Activated naive CD8-positive, alpha-beta T cell treated with anti-CD3 and anti-CD28 coated beads for 36 hours (primary cell): ENCODE measurements at regions not wholly inside any gene's neighbourhood (a gene's known extent, or its start where the extent isn't known, plus 50 kb on each side); places are given as distances from the start of the nearest gene placed in this dataset.
A peak's percentile ranks its signal among the peaks of the same experiment; 100 is the strongest.

Source experiments
- DNase-seq: peaks from one replicate; pipeline ENCODE4 v3.0.0; 2021
- H3K27ac Mint-ChIP-seq: one replicate; pipeline ENCODE4 v1.8.0; 2022; ENCODE audit warnings: mild to moderate bottlenecking, moderate library complexity, mixed read lengths
- H3K27me3 Mint-ChIP-seq: one replicate; pipeline ENCODE4 v1.8.0; 2022; ENCODE audit warnings: mild to moderate bottlenecking, mixed read lengths
- H3K36me3 Mint-ChIP-seq: one replicate; pipeline ENCODE4 v1.8.0; 2021; ENCODE audit warnings: mild to moderate bottlenecking, mixed read lengths
- H3K4me1 Mint-ChIP-seq: one replicate; pipeline ENCODE4 v1.8.0; 2021; ENCODE audit warnings: mixed read lengths
- H3K4me3 Mint-ChIP-seq: one replicate; pipeline ENCODE4 v1.8.0; 2022; ENCODE audit warnings: mild to moderate bottlenecking, moderate library complexity, mixed read lengths
- H3K9me3 Mint-ChIP-seq: one replicate; pipeline ENCODE4 v1.8.0; 2022; ENCODE audit warnings: mixed read lengths

- Mint-ChIP-seq H3K4me3 (no peak overlapping the region), H3K36me3 (no peaks in the 10 kb centered on the region), H3K9me3 (no peaks in the 10 kb centered on the region), H3K27me3 (peaks cover 4% of the 10 kb centered on the region), H3K27ac (no peak overlapping the region), H3K4me1 (no peaks in the 10 kb centered on the region)
- no peak for DNase-seq
Observed at GRCh38 chr6:113291751-113292445, 565.2 kb upstream of the MARCKS start.

GRCh38 chr6:113292646-113293422 lies 564.3 kb upstream of the MARCKS start:
- Mint-ChIP-seq H3K27me3 (peaks cover 4% of the 10 kb centered on the region), H3K36me3 (no peaks in the 10 kb centered on the region), H3K4me3 (no peak overlapping the region), H3K4me1 (no peaks in the 10 kb centered on the region), H3K27ac (no peak overlapping the region), H3K9me3 (no peaks in the 10 kb centered on the region)
- DNase-seq, result no peak

GRCh38 chr6:113293423-113293740 lies 563.8 kb upstream of the MARCKS start:
- H3K4me3 Mint-ChIP-seq, result no peak overlapping the region
- H3K27ac Mint-ChIP-seq, result no peak overlapping the region
- peaks cover 4% of the 10 kb centered on the region for H3K27me3 Mint-ChIP-seq
- no peaks in the 10 kb centered on the region for H3K4me1 Mint-ChIP-seq
- DNase-seq, result no peak
- no peaks in the 10 kb centered on the region for H3K9me3 Mint-ChIP-seq
- no peaks in the 10 kb centered on the region for H3K36me3 Mint-ChIP-seq

GRCh38 chr6:113299531-113299930 lies 557.6 kb upstream of the MARCKS start:
- no peaks in the 10 kb centered on the region for H3K4me1 Mint-ChIP-seq
- H3K4me3 Mint-ChIP-seq, result no peak overlapping the region
- no peak overlapping the region for H3K27ac Mint-ChIP-seq
- no peaks in the 10 kb centered on the region for H3K36me3 Mint-ChIP-seq
- no peaks in the 10 kb centered on the region for H3K9me3 Mint-ChIP-seq
- no peak for DNase-seq
- no peaks in the 10 kb centered on the region for H3K27me3 Mint-ChIP-seq

GRCh38 chr6:113301651-113302050 lies 555.5 kb upstream of the MARCKS start:
- Mint-ChIP-seq H3K36me3 (no peaks in the 10 kb centered on the region), H3K27me3 (peaks cover 5% of the 10 kb centered on the region), H3K4me3 (no peak overlapping the region), H3K9me3 (no peaks in the 10 kb centered on the region), H3K4me1 (no peaks in the 10 kb centered on the region), H3K27ac (no peak overlapping the region)
- DNase-seq, result no peak

- H3K9me3 Mint-ChIP-seq, result no peaks in the 10 kb centered on the region
- H3K4me3 Mint-ChIP-seq, result no peak overlapping the region
- H3K27ac Mint-ChIP-seq, result no peak overlapping the region
- no peak for DNase-seq
- H3K36me3 Mint-ChIP-seq, result no peaks in the 10 kb centered on the region
- H3K27me3 Mint-ChIP-seq, result peaks cover 5% of the 10 kb centered on the region
- H3K4me1 Mint-ChIP-seq, result no peaks in the 10 kb centered on the region
Observed at GRCh38 chr6:113304116-113304515, 553.0 kb upstream of the MARCKS start.

GRCh38 chr6:113306552-113307145 lies 550.5 kb upstream of the MARCKS start:
- H3K36me3 Mint-ChIP-seq, result no peaks in the 10 kb centered on the region
- peak; percentile 29 for DNase-seq
- H3K4me3 Mint-ChIP-seq, result no peak overlapping the region
- peaks cover 9% of the 10 kb centered on the region for H3K27me3 Mint-ChIP-seq
- H3K4me1 Mint-ChIP-seq, result no peaks in the 10 kb centered on the region
- H3K9me3 Mint-ChIP-seq, result no peaks in the 10 kb centered on the region
- H3K27ac Mint-ChIP-seq, result no peak overlapping the region

GRCh38 chr6:113308266-113308665 lies 548.9 kb upstream of the MARCKS start:
- H3K4me3 Mint-ChIP-seq, result no peak overlapping the region
- DNase-seq, result no peak
- no peaks in the 10 kb centered on the region for H3K36me3 Mint-ChIP-seq
- H3K27ac Mint-ChIP-seq, result no peak overlapping the region
- no peaks in the 10 kb centered on the region for H3K4me1 Mint-ChIP-seq
- peaks cover 20% of the 10 kb centered on the region for H3K27me3 Mint-ChIP-seq
- no peaks in the 10 kb centered on the region for H3K9me3 Mint-ChIP-seq

GRCh38 chr6:113313841-113314240 lies 543.3 kb upstream of the MARCKS start:
- Mint-ChIP-seq H3K4me1 (no peaks in the 10 kb centered on the region), H3K9me3 (no peaks in the 10 kb centered on the region), H3K4me3 (no peak overlapping the region), H3K27ac (no peak overlapping the region), H3K36me3 (no peaks in the 10 kb centered on the region), H3K27me3 (peaks cover 19% of the 10 kb centered on the region)
- no peak for DNase-seq

GRCh38 chr6:113315165-113315564 lies 542.0 kb upstream of the MARCKS start:
- Mint-ChIP-seq H3K27me3 (peaks cover 22% of the 10 kb centered on the region), H3K36me3 (no peaks in the 10 kb centered on the region)

GRCh38 chr6:113315879-113316278 lies 541.3 kb upstream of the MARCKS start:
- H3K36me3 Mint-ChIP-seq, result no peaks in the 10 kb centered on the region
- no peak for DNase-seq
- H3K4me1 Mint-ChIP-seq, result no peaks in the 10 kb centered on the region
- H3K27me3 Mint-ChIP-seq, result peaks cover 22% of the 10 kb centered on the region
- no peak overlapping the region for H3K27ac Mint-ChIP-seq
- H3K4me3 Mint-ChIP-seq, result no peak overlapping the region
- H3K9me3 Mint-ChIP-seq, result no peaks in the 10 kb centered on the region

More at GRCh38 chr6:113315165-113315564, 542.0 kb upstream of the MARCKS start:
- no peak overlapping the region for H3K27ac Mint-ChIP-seq
- H3K4me1 Mint-ChIP-seq, result no peaks in the 10 kb centered on the region
- no peak for DNase-seq
- H3K9me3 Mint-ChIP-seq, result no peaks in the 10 kb centered on the region
- no peak overlapping the region for H3K4me3 Mint-ChIP-seq

GRCh38 chr6:113317442-113317841 lies 539.7 kb upstream of the MARCKS start:
- no peaks in the 10 kb centered on the region for H3K36me3 Mint-ChIP-seq
- peaks cover 12% of the 10 kb centered on the region for H3K27me3 Mint-ChIP-seq
- no peaks in the 10 kb centered on the region for H3K4me1 Mint-ChIP-seq
- H3K9me3 Mint-ChIP-seq, result no peaks in the 10 kb centered on the region
- H3K27ac Mint-ChIP-seq, result no peak overlapping the region
- no peak for DNase-seq
- H3K4me3 Mint-ChIP-seq, result no peak overlapping the region

- no peaks in the 10 kb centered on the region for H3K9me3 Mint-ChIP-seq
- peaks cover 8% of the 10 kb centered on the region for H3K27me3 Mint-ChIP-seq
- H3K4me3 Mint-ChIP-seq, result no peak overlapping the region
- no peak for DNase-seq
- H3K36me3 Mint-ChIP-seq, result no peaks in the 10 kb centered on the region
- no peak overlapping the region for H3K27ac Mint-ChIP-seq
- no peaks in the 10 kb centered on the region for H3K4me1 Mint-ChIP-seq
Observed at GRCh38 chr6:113317891-113318574, 539.1 kb upstream of the MARCKS start.

GRCh38 chr6:113318575-113318917 lies 538.6 kb upstream of the MARCKS start:
- Mint-ChIP-seq H3K27ac (no peak overlapping the region), H3K9me3 (no peaks in the 10 kb centered on the region), H3K36me3 (no peaks in the 10 kb centered on the region), H3K4me1 (no peaks in the 10 kb centered on the region), H3K27me3 (peaks cover 8% of the 10 kb centered on the region), H3K4me3 (no peak overlapping the region)
- no peak for DNase-seq

GRCh38 chr6:113320653-113321052 lies 536.5 kb upstream of the MARCKS start:
- Mint-ChIP-seq H3K36me3 (no peaks in the 10 kb centered on the region), H3K9me3 (no peaks in the 10 kb centered on the region), H3K27me3 (peaks cover 3% of the 10 kb centered on the region), H3K27ac (no peak overlapping the region), H3K4me3 (no peak overlapping the region), H3K4me1 (no peaks in the 10 kb centered on the region)
- no peak for DNase-seq
